Upper lobe of left lung (tissue), 6 donors: ENCODE measurements at regions not wholly inside any gene's neighbourhood (a gene's known extent, or its start where the extent isn't known, plus 50 kb on each side); places are given as distances from the start of the nearest gene placed in this dataset.

Source experiments
- ATAC-seq, 2 donors: fragments of 200-7000 bp; cut with Tn5 transposase; one replicate each; pipeline ENCODE4 v1.9.1; 2022; ENCODE audit warnings: mild to moderate bottlenecking in 2 of 2, moderate library complexity in 2 of 2; ENCODE audit not compliant: low FRiP score in 2 of 2
- DNase-seq, 2 donors: peaks; one replicate each; pipeline ENCODE4 v3.0.0-alpha.2; 2019 to 2020
- H3K27ac ChIP-seq, 4 donors: fragments of 200-600 bp; sonication (generic); one replicate each; pipeline ENCODE4 v1.5.1; 2016 to 2019
- H3K27me3 ChIP-seq, 4 donors: fragments of 200-600 bp; sonication (generic); one replicate each; pipeline ENCODE4 v1.5.1; 2017 to 2019
- H3K36me3 ChIP-seq, 4 donors: fragments of 200-600 bp; sonication (generic); one replicate each; pipeline ENCODE4 v1.5.1; 2016 to 2019
- H3K4me1 ChIP-seq, 4 donors: fragments of 200-600 bp; sonication (generic); one replicate each; pipeline ENCODE4 v1.5.1; 2018 to 2019
- H3K4me3 ChIP-seq, 4 donors: fragments of 200-600 bp; sonication (generic); one replicate each; pipeline ENCODE4 v1.5.1; 2017 to 2019; ENCODE audit warnings: mild to moderate bottlenecking in 2 of 4, moderate library complexity in 1 of 4
- H3K9me3 ChIP-seq, 4 donors: fragments of 200-600 bp; sonication (generic); one replicate each; pipeline ENCODE4 v1.5.1; 2018 to 2019
- CTCF ChIP-seq, 6 experiments: fragments of 450-650 bp in 4 of 6; fragments of 200-600 bp in 2 of 6; sonication (generic) in 2 of 6; IDR thresholded peaks; one replicate each; pipeline ENCODE4 v1.5.1; 2016 to 2019; ENCODE audit warnings: antibody characterized with exemption in 6 of 6
- EP300 ChIP-seq, 4 donors: sonication (generic); formaldehyde crosslinking; IDR thresholded peaks; one replicate each; pipeline ENCODE4 v1.5.1; 2017; ENCODE audit warnings: antibody characterized with exemption in 4 of 4, control low read depth in 2 of 4
- POLR2A ChIP-seq, 4 donors: fragments of 450-650 bp; IDR thresholded peaks; one replicate each; pipeline ENCODE4 v1.5.1; 2016 to 2017; ENCODE audit warnings: antibody characterized with exemption in 4 of 4, mild to moderate bottlenecking in 2 of 4
- POLR2AphosphoS5 ChIP-seq, 2 donors: sonication (generic); formaldehyde crosslinking; IDR thresholded peaks; one replicate each; pipeline ENCODE4 v1.5.1; 2017; ENCODE audit warnings: antibody characterized with exemption in 2 of 2
- WGBS, 2 donors: methylation state at CpG; one replicate each; pipeline ENCODE4 v1.1.5; 2017 to 2018; 5-methylcytosine and 5-hydroxymethylcytosine counted together
- donor health status: DM: no; HTN: no; CAD: no; lungs with moderate emphysema.
- donor health status: DM: no; HTN: yes; CAD: no; lungs with severe emphysema.

DNA sequence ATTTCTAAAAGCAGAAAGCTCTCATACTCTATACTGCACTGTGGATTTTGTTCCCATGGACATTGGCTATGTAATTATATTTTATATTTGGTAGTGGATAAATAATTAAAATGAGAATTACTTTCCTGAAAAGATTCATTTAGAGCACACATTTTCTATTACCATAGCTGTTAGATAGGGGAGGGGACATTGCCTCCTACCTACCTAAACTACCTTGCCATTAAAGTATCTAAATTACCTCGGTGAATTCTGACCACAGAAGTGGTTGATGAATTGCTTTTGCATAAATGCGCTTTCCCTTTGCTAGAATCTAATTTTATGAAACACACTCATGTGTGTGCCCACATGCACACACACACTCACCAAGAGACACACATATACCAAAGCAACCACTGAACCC lies 329.1 kb downstream of the MTX2 start:
- ATAC-seq (no peak), DNase-seq (no peak)
- TF ChIP-seq CTCF (IDR thresholded peaks at IDR 0.05) (no peak), EP300 (IDR thresholded peaks at IDR 0.05) (no peak), POLR2AphosphoS5 (IDR thresholded peaks at IDR 0.05) (no peak), POLR2A (IDR thresholded peaks at IDR 0.05) (no peak)
- no peaks in the 10 kb centered on the region for H3K27me3 ChIP-seq
- no peaks in the 10 kb centered on the region for H3K4me1 ChIP-seq
- no peaks in the 10 kb centered on the region for H3K9me3 ChIP-seq
- 78 to 80% methylated on average over 2 of the region's 2 CpGs for WGBS, 2 donors
- no peaks in the 10 kb centered on the region for H3K36me3 ChIP-seq
- H3K4me3 ChIP-seq = no peak overlapping the region
- no peak overlapping the region for H3K27ac ChIP-seq

GRCh38 chr2:176599796-176600485 lies 330.7 kb downstream of the MTX2 start:
- TF ChIP-seq CTCF (IDR thresholded peaks at IDR 0.05) (no peak), POLR2AphosphoS5 (IDR thresholded peaks at IDR 0.05) (no peak), EP300 (IDR thresholded peaks at IDR 0.05) (no peak), POLR2A (IDR thresholded peaks at IDR 0.05) (no peak)
- H3K9me3 ChIP-seq = no peaks in the 10 kb centered on the region
- H3K27ac ChIP-seq = no peak overlapping the region
- no peak for ATAC-seq
- no peak overlapping the region for H3K4me3 ChIP-seq
- no peaks in the 10 kb centered on the region for H3K27me3 ChIP-seq
- no peaks in the 10 kb centered on the region for H3K36me3 ChIP-seq
- no peaks in the 10 kb centered on the region for H3K4me1 ChIP-seq
- 90 to 92% methylated on average over 10 of the region's 10 CpGs for WGBS, 2 donors
- DNase-seq = no peak

- WGBS, 2 donors = 56 to 70% methylated on average over 2 of the region's 2 CpGs
Measured at GRCh38 chr2:176601066-176601465, 331.8 kb downstream of the MTX2 start.

DNA sequence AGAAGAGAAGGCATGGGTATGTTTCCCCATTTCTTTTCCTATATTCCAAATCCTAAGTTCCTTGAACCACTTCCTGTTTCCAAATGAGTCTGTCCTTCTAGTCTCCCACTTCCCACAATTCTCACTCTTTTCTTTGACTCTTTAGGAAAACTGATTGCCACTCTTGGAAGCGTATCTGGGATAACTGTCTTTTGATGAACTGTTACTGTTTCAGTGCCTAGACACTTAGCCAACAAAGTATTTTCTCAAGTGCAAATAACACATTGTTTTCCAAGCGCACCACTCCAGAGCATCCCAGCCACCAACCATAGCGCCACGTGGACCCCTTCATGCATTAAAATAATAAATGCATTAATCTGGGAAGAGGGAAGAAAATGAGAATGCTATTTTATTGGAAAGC lies 342.8 kb downstream of the MTX2 start:
- Histone ChIP-seq H3K27me3 (no peaks in the 10 kb centered on the region), H3K9me3 (no peaks in the 10 kb centered on the region), H3K27ac (no peak overlapping the region), H3K4me3 (no peak overlapping the region), H3K36me3 (no peaks in the 10 kb centered on the region), H3K4me1 (no peaks in the 10 kb centered on the region)
- DNase-seq (no peak), ATAC-seq (no peak)
- TF ChIP-seq POLR2AphosphoS5 (IDR thresholded peaks at IDR 0.05) = no peak
- TF ChIP-seq POLR2A (IDR thresholded peaks at IDR 0.05) = no peak
- TF ChIP-seq CTCF (IDR thresholded peaks at IDR 0.05) = no peak
- TF ChIP-seq EP300 (IDR thresholded peaks at IDR 0.05) = no peak
- WGBS, 2 donors = 83 to 86% methylated on average over 4 of the region's 4 CpGs

More at GRCh38 chr2:176601066-176601465, 331.8 kb downstream of the MTX2 start:
- Histone ChIP-seq H3K27ac (no peak overlapping the region), H3K9me3 (no peaks in the 10 kb centered on the region), H3K36me3 (no peaks in the 10 kb centered on the region), H3K4me1 (no peaks in the 10 kb centered on the region), H3K27me3 (no peaks in the 10 kb centered on the region), H3K4me3 (no peak overlapping the region)
- TF ChIP-seq EP300 (IDR thresholded peaks at IDR 0.05) (no peak), POLR2A (IDR thresholded peaks at IDR 0.05) (no peak), POLR2AphosphoS5 (IDR thresholded peaks at IDR 0.05) (no peak), CTCF (IDR thresholded peaks at IDR 0.05) (no peak)
- ATAC-seq = no peak
- no peak for DNase-seq

GRCh38 chr2:176612736-176613135 lies 343.5 kb downstream of the MTX2 start:
- DNase-seq (no peak), ATAC-seq (no peak)
- H3K4me1 ChIP-seq = no peaks in the 10 kb centered on the region
- H3K27ac ChIP-seq = no peak overlapping the region
- no peak overlapping the region for H3K4me3 ChIP-seq
- no peaks in the 10 kb centered on the region for H3K36me3 ChIP-seq
- 28 to 38% methylated on average over 3 of the region's 3 CpGs for WGBS, 2 donors
- H3K27me3 ChIP-seq = no peaks in the 10 kb centered on the region
- TF ChIP-seq CTCF (IDR thresholded peaks at IDR 0.05) (no peak), POLR2A (IDR thresholded peaks at IDR 0.05) (no peak), POLR2AphosphoS5 (IDR thresholded peaks at IDR 0.05) (no peak), EP300 (IDR thresholded peaks at IDR 0.05) (no peak)
- H3K9me3 ChIP-seq = no peaks in the 10 kb centered on the region
